Stromal cell of bone marrow (primary cell): ENCODE measurements at regions not wholly inside any gene's neighbourhood (a gene's known extent, or its start where the extent isn't known, plus 50 kb on each side); places are given as distances from the start of the nearest gene placed in this dataset.
"Not testable (repeated sequence)": the region's sequence is repeated elsewhere in the genome, so short reads cannot be mapped to it uniquely, and the experiment has no call there.

Source experiments
- DNase-seq: peaks from one replicate; pipeline ENCODE4 v3.0.0-alpha.2; 2012; ENCODE audit warnings: low read depth

- no peak for DNase-seq
Observed at GRCh38 chr6:166253778-166254204, 54.4 kb downstream of the PRR18 start.

- no peak for DNase-seq
Observed at GRCh38 chr6:166253281-166253681, 54.9 kb downstream of the PRR18 start.

- no peak for DNase-seq
Observed at GRCh38 chr6:166252601-166253000, 55.6 kb downstream of the PRR18 start.

- DNase-seq = no peak
Observed at GRCh38 chr6:166251655-166252054, 56.5 kb downstream of the PRR18 start.

- DNase-seq = no peak
Observed at GRCh38 chr6:166251211-166251610, 57.0 kb downstream of the PRR18 start.

- DNase-seq = not testable (repeated sequence)
Observed at GRCh38 chr6:166249061-166249785, 59.0 kb downstream of the PRR18 start.

GRCh38 chr6:166245148-166245547 lies 63.0 kb downstream of the PRR18 start:
- no peak for DNase-seq

GRCh38 chr6:166244353-166245045 lies 63.7 kb downstream of the PRR18 start:
- no peak for DNase-seq

GRCh38 chr6:166242888-166243287 lies 65.3 kb downstream of the PRR18 start:
- no peak for DNase-seq

GRCh38 chr6:166241974-166242373 lies 66.2 kb downstream of the PRR18 start:
- DNase-seq = no peak

GRCh38 chr6:166240889-166241288 lies 67.3 kb downstream of the PRR18 start:
- no peak for DNase-seq

- DNase-seq = peak; percentile 21
Observed at GRCh38 chr6:166237617-166238016, 70.0 kb upstream of the TBXT start.

- DNase-seq = no peak
Observed at GRCh38 chr6:166236596-166236995, 68.9 kb upstream of the TBXT start.

- DNase-seq = no peak
Observed at GRCh38 chr6:166235666-166236292, 68.1 kb upstream of the TBXT start.

- not testable (repeated sequence) for DNase-seq
Observed at GRCh38 chr6:166231181-166231580, 63.5 kb upstream of the TBXT start.

GRCh38 chr6:166228839-166229528 lies 61.3 kb upstream of the TBXT start:
- DNase-seq = no peak

- no peak for DNase-seq
Observed at GRCh38 chr6:166228425-166228824, 60.8 kb upstream of the TBXT start.

GRCh38 chr6:166223079-166223478 lies 55.4 kb upstream of the TBXT start:
- no peak for DNase-seq

GRCh38 chr6:166222631-166223030 lies 55.0 kb upstream of the TBXT start:
- no peak for DNase-seq

- no peak for DNase-seq
Observed at GRCh38 chr6:166221636-166222035, 54.0 kb upstream of the TBXT start.

- no peak for DNase-seq
Observed at GRCh38 chr6:166221040-166221439, 53.4 kb upstream of the TBXT start.
